HG02981 (cell line): ENCODE measurements at regions not wholly inside any gene's neighbourhood (a gene's known extent, or its start where the extent isn't known, plus 50 kb on each side); places are given as distances from the start of the nearest gene placed in this dataset.

Experiments used
- ATAC-seq: cut with Tn5 transposase; IDR thresholded peaks from one replicate; pipeline ENCODE4 v1.9.1; 2021; ENCODE audit warnings: mild to moderate bottlenecking, moderate library complexity; ENCODE audit not compliant: unreplicated experiment

DNA sequence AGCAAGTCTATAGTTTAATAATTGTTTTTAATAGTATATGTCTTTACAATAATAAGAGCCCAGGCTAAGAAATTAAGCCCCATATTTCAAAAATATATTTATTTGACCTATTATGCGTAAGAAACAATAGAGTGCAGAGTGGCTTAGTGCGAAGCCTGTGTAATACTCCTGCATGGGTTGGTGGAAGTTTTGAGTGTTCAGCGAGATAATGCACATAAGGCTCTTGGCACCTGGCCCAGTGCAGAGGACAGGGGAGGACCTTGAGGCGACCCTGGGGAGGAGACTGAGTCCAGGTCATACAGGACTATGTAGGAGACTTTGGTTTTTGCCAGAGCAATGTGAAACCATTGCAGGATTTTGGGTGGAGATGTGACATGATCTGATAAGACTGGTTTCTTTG, 132.4 kb upstream of the ST6GAL2 start:
- ATAC-seq, result no peak

DNA sequence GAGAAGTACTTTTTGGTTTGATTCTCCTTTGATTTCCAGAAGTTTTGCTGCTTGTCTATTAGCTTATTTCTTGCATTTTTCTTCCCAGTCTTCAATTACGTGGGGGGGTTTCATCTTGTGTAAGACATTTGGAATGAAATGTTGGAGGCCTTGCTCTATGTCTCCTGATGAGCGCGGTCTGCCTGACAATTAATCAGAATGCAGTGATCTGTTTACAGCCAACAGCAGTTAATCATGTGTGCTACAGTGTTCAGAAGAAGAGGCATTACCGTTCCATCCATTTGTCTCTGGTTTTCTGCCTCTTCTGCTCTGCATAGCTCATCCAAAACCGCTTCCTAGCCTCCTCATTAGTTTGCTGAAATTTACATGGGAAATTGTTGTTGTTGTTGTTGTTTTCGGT, 134.4 kb upstream of the ST6GAL2 start:
- ATAC-seq, result no peak

- ATAC-seq, result no peak
These were observed 138.3 kb upstream of the ST6GAL2 start for GRCh38 chr2:107024269-107024668.

DNA sequence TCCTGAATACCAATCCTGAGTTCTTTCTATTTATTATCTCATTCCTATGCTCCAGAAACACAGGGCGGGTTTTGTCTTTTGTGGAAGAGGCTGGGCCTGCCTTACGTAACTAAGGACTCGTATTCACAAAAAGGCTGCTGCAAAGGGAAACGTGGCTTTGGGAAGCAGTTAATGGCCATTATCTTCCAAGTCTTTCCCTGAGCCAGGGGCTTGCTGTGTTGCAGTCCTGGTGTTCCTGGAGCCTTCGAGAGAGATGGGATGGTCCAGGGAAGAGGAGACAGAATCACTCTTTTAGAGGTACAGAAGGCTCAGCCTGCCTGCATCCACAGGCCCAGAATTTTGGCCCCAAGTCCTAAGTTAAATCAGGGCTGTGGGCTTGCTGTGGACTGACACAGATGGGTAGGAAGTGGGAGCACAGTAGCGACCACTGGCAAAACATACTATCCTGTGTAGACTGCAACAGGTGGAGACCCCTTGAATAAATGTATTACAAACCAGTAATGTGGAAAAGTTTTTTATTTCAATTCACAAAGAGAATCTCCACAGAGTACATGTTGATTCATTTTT, 139.4 kb upstream of the ST6GAL2 start:
- ATAC-seq, result no peak

DNA sequence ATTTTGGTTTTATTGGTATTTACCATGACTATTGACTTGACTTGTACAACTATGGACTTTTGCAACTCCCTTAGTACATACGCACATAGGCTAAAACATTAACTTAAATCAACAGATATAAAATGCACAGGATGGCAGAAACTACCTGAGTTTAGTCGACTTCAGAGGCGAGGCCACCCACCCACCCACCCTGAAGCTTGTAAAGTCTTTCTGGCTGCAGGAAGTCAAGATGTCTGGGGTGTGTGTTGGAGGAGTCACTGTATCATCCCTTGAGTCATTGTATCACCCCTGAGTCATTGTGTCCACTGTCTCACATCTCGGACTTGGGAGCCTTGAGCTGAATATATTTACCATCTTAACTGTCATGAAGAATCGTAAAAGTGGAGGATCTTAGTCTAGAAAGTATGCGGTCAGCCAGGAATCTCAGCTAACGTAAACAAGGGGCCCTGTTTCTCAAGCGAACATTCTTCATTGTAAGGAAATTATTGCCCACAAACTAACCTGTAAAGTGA, 140.0 kb upstream of the ST6GAL2 start:
- no peak for ATAC-seq

DNA sequence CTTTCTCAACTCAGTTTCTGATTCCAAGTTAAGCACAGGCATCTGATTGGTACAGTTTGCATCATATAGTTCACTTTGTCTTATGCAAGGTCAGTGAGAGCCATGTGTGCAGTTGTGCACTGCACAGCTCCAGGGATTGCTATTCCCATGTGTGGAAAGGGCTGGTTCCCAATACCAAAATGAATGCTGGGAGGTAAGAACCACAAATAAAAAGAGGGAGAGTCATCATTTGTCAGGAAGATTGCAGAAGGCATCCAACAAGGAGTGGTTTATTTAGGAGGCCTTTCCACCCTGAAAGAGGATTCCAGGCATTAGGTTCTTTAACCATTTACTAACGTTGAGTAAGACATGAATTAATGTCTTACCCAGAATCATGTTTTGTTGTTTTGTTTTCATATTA, 141.2 kb upstream of the ST6GAL2 start:
- ATAC-seq, result no peak

DNA sequence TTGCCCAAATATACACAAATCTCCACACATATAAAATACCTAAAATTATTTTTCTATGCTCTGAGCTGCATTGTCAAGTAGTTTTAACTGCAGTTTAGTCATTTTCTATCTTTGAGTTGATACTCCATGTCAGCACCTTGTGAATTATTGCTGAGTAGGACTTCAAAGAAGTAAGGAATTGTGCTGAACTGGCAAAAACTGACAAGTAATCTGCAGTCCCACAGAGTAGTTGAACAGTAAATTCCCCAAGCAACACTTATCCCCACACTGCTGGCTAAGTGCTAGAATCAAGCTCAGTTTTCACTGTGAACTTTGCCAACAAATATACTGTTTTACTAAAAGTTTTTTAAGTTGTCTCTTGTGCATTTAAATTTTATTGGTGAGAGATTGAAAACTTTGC, 141.8 kb upstream of the ST6GAL2 start:
- no peak for ATAC-seq

GRCh38 chr2:107028661-107029060, 142.7 kb upstream of the ST6GAL2 start:
- ATAC-seq, result no peak

- no peak for ATAC-seq
These were observed 150.3 kb upstream of the ST6GAL2 start for GRCh38 chr2:107036293-107036692.

DNA sequence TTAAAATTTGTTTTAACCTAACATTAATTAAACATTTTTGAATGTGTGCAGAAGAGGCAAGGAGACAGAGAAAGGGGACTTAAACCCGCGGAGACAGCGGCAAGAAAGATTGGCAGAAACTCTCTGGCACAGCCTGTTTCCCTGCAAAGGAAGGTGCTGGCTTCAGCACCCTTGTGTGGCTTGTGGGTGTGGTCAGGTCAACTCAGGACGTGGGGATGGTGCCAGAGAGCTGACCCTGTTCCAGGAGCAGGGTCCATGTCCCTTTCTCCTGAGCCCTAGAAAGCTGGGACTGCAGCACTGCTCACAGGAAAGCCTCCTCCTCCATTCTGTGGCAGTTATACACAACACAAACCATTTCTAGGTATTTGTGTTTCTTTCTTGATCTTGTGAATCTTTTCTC, 176.2 kb upstream of the ST6GAL2 start:
- ATAC-seq, result no peak

GRCh38 chr2:107062599-107063220, 176.7 kb upstream of the ST6GAL2 start:
- ATAC-seq, result no peak

- ATAC-seq, result no peak
These were observed 177.3 kb upstream of the ST6GAL2 start for GRCh38 chr2:107063228-107063627.

DNA sequence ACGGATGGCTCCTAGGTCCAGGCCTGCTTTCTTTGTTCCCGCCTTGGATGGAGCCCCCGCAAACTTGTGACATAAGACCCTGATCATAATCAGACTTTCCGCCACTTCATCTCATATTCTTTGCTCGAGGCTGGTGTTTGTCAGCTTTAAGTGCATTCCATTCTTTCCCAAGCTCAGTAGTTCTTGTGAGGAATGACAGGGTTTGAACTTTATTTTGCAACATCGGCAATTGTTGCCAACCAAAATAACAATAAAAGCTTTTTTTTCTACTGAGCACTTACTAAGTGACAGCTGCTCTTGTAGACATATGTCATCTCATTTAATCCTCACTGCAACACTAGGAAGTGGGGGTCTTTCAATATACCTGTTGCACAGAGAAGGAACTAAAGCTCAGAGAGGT, 178.8 kb upstream of the ST6GAL2 start:
- ATAC-seq, result no peak

GRCh38 chr2:107068069-107068916, 182.3 kb upstream of the ST6GAL2 start:
- no peak for ATAC-seq

DNA sequence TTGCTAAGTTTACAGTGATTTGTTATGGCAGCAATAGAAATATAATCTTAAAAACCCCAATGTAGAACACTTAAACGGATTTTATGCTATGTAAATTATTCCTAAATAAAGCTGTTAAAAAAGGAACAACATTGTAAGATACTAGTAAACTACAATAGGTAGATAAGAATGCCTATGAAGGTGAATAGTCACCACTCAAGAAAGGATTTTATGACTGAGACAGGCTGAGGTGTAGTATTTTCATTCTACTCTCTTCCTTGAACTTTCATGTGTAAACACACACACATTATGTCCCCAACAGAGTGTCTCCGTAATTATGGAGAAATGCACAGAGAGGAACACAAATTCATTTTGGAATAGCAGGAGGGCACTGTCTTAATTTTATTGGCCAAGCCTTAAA, 183.9 kb upstream of the ST6GAL2 start:
- ATAC-seq, result no peak

GRCh38 chr2:107072150-107072940, 186.4 kb upstream of the ST6GAL2 start:
- ATAC-seq, result no peak

GRCh38 chr2:107078584-107078983, 192.6 kb upstream of the ST6GAL2 start:
- ATAC-seq, result no peak

GRCh38 chr2:107086497-107086896, 200.5 kb upstream of the ST6GAL2 start:
- ATAC-seq, result no peak

DNA sequence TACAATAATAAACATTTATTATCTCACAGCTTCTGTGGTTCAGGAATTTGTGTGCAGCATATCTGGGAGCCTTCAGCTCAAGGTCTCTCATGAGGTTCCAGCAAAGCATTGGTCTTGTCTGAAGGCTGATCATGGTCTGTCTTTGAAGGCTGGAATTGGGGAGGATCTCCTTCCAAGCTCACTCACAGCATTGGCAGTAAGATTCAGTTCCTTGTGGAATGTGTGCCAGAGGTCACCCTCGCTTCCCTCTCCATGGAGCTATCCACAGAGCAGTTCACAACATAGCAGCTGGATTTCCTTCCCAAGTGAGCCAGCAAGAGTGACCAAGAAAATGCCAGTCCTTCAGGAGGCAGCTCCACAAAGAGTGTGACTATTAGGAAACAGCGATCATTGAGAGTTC, 202.2 kb upstream of the ST6GAL2 start:
- ATAC-seq, result no peak

GRCh38 chr2:107091163-107091864, 205.3 kb upstream of the ST6GAL2 start:
- no peak for ATAC-seq
